Gastrocnemius medialis (tissue), 4 donors: ENCODE measurements at regions not wholly inside any gene's neighbourhood (a gene's known extent, or its start where the extent isn't known, plus 50 kb on each side); places are given as distances from the start of the nearest gene placed in this dataset.

Experiments used
- ATAC-seq, 2 donors: fragments of 150-250 bp; one replicate each; pipeline ENCODE4 v1.9.1; 2016
- DNase-seq, 2 donors: peaks; one replicate each; pipeline ENCODE4 v3.0.0-alpha.2; 2019
- H3K27ac ChIP-seq, 4 donors: fragments of 200-600 bp; sonication (generic); 1 replicate in 1 of 4; 2 replicates in 3 of 4; pipeline ENCODE4 v1.5.1; 2016 to 2018; ENCODE audit warnings: mild to moderate bottlenecking in 2 of 4, moderate library complexity in 1 of 4
- H3K27me3 ChIP-seq, 3 donors: fragments of 200-600 bp; sonication (generic) in 2 of 3; 1 replicate in 1 of 3; 2 replicates in 2 of 3; pipeline versions ENCODE4 v1.5.1 to v1.6.0; 2016 to 2019; ENCODE audit warnings: mild to moderate bottlenecking in 1 of 3, moderate library complexity in 1 of 3
- H3K36me3 ChIP-seq, 2 donors: fragments of 200-600 bp; sonication (generic) in 1 of 2; one replicate each; pipeline ENCODE4 v1.5.1; 2017 to 2018
- H3K4me1 ChIP-seq, 2 donors: fragments of 200-600 bp; sonication (generic) in 1 of 2; one replicate each; pipeline ENCODE4 v1.5.1; 2016 to 2017; ENCODE audit warnings: mild to moderate bottlenecking in 2 of 2
- H3K4me3 ChIP-seq, 4 donors: fragments of 200-600 bp; sonication (generic) in 3 of 4; 1 replicate in 1 of 4; 2 replicates in 3 of 4; pipeline ENCODE4 v1.5.1; 2016 to 2019; ENCODE audit warnings: mild to moderate bottlenecking in 2 of 4
- H3K9me3 ChIP-seq, 3 donors: fragments of 200-600 bp; sonication (generic) in 2 of 3; 1 replicate in 1 of 3; 2 replicates in 2 of 3; pipeline ENCODE4 v1.5.1; 2016 to 2019
- POLR2A ChIP-seq, 2 donors: fragments of 450-650 bp; IDR thresholded peaks; one replicate each; pipeline ENCODE4 v1.6.1; 2017; ENCODE audit warnings: antibody characterized with exemption in 2 of 2, mild to moderate bottlenecking in 2 of 2, moderate library complexity in 2 of 2
- in situ Hi-C, 4 donors: fragments of 200-750 bp; cut with MboI; loops; one replicate each; pipeline versions ENCODE4 v1.15.0 to v1.8.0; 2017; ENCODE audit warnings: low sequenced_read_pairs in 4 of 4
- intact Hi-C: fragments of 100-400 bp; cut with DNase I; formaldehyde crosslinking; loops from one replicate; pipeline ENCODE4 v1.15.1; 2023; ENCODE audit warnings: low total_unique reads
- TF ChIP-seq, protein P1 (sequence below), 5 experiments: fragments of 450-650 bp in 3 of 5; fragments of 200-600 bp in 2 of 5; sonication (generic) in 2 of 5; IDR thresholded peaks in 4 of 5; conservative IDR thresholded peaks in 1 of 5; 1 replicate in 4 of 5; 2 replicates in 1 of 5; pipeline ENCODE4 v1.5.1; 2016 to 2019; ENCODE audit warnings: antibody characterized with exemption in 5 of 5, mild to moderate bottlenecking in 3 of 5, moderate library complexity in 3 of 5

DNA sequence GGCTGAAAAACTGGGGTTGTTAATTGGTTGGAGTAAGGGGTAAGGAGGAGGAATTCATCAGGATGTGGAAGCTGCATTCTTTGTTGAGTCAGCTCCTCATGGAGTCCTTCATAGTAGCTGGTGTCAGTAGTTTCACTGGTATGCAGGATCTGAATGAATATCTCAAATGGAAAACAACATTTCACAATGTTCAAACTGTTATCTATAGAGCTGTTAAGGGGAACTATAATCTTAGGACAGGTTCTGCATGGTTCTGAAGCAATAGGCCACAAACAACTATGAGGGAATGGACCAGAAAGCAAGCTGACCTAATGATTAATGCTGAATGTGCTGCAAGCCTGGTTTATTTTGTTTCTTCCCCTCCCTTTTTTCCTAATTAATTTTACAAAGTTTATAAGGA lies 225.8 kb downstream of the IPMK start:
- H3K27ac ChIP-seq = no peak overlapping the region
- intact Hi-C loops = no loop called here
- H3K27me3 ChIP-seq = no peaks in the 10 kb centered on the region
- H3K4me1 ChIP-seq = no peaks in the 10 kb centered on the region
- DNase-seq (no peak), ATAC-seq (no peak)
- H3K9me3 ChIP-seq = no peaks in the 10 kb centered on the region
- no peak overlapping the region for H3K4me3 ChIP-seq
- in situ Hi-C loops = no loop called here
- H3K36me3 ChIP-seq = no peaks in the 10 kb centered on the region
- TF ChIP-seq, protein P1, sequence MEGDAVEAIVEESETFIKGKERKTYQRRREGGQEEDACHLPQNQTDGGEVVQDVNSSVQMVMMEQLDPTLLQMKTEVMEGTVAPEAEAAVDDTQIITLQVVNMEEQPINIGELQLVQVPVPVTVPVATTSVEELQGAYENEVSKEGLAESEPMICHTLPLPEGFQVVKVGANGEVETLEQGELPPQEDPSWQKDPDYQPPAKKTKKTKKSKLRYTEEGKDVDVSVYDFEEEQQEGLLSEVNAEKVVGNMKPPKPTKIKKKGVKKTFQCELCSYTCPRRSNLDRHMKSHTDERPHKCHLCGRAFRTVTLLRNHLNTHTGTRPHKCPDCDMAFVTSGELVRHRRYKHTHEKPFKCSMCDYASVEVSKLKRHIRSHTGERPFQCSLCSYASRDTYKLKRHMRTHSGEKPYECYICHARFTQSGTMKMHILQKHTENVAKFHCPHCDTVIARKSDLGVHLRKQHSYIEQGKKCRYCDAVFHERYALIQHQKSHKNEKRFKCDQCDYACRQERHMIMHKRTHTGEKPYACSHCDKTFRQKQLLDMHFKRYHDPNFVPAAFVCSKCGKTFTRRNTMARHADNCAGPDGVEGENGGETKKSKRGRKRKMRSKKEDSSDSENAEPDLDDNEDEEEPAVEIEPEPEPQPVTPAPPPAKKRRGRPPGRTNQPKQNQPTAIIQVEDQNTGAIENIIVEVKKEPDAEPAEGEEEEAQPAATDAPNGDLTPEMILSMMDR (IDR thresholded peaks at IDR 0.05 in 4 of 5, conservative IDR thresholded peaks at IDR 0.05 in 1 of 5) = no peak
- TF ChIP-seq POLR2A (IDR thresholded peaks at IDR 0.05) = no peak

DNA sequence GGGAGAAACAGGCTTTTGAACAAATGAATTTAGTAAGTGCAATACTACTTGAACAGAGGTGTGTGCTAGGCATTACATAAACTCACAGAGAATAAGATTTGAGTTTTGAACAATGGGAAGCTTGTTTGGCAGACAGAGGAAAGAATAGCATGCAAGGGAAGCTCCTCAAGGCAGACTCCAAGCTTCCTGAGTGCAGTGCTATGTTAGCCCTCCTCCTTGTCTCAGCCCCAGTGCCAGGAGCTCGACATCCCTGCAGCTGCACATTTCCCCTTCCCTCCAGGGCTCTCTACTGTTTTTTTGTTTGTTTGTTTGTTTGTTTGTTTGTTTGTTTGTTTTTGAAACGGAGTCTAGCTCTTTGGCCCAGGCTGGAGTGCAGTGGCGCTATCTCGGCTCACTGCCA lies 237.5 kb downstream of the IPMK start:
- Histone ChIP-seq H3K9me3 (no peaks in the 10 kb centered on the region), H3K27ac (no peak overlapping the region), H3K27me3 (no peaks in the 10 kb centered on the region), H3K36me3 (no peaks in the 10 kb centered on the region), H3K4me1 (no peaks in the 10 kb centered on the region), H3K4me3 (no peak overlapping the region)
- intact Hi-C loops = no loop called here
- ATAC-seq = no peak
- TF ChIP-seq, protein P1 (IDR thresholded peaks at IDR 0.05 in 4 of 5, conservative IDR thresholded peaks at IDR 0.05 in 1 of 5) = no peak
- TF ChIP-seq POLR2A (IDR thresholded peaks at IDR 0.05) = no peak
- in situ Hi-C loops = no loop called here
- DNase-seq = no peak

DNA sequence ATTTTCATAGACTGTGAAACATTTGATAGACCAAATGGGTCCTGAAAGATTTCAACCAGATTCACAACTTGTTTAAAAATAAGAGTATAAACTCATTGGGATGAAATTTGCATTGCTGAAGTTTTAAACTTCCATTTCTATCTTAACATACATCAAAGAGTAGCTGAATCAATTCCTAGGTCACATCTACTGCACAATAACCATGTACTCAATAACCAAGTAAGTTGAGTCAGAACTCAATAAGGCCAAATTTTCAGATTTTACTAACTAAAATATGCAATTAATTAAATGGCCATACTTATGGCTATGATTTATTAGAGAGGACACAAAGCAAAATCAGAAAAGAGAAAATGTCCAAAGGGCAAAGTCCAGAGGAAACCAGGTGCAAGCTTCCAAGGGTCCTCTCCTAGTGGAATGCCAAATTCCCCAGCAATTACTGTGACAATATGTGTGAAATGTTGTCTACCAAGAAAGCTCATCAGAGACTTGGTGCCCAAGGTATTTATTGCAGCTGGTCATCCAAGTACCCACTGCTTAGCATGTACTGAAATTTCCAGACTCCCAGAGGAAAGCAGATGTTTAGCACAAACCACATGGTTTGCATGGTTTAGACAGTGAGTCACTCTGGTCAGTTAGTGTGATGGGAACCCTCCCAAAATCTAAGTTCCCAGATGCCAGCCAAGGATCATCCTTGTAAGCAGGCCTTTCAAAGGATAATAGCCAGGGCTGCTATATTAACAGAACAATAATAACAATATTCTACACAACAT lies 238.9 kb downstream of the IPMK start:
- Histone ChIP-seq H3K9me3 (no peaks in the 10 kb centered on the region), H3K27ac (no peak overlapping the region), H3K36me3 (no peaks in the 10 kb centered on the region), H3K4me3 (no peak overlapping the region), H3K4me1 (no peaks in the 10 kb centered on the region), H3K27me3 (no peaks in the 10 kb centered on the region)
- TF ChIP-seq, protein P1 (IDR thresholded peaks at IDR 0.05 in 4 of 5, conservative IDR thresholded peaks at IDR 0.05 in 1 of 5) = no peak
- no peak for TF ChIP-seq POLR2A (IDR thresholded peaks at IDR 0.05)
- ATAC-seq (no peak), DNase-seq (no peak)
- intact Hi-C loops (no loop called here), in situ Hi-C loops (no loop called here)

DNA sequence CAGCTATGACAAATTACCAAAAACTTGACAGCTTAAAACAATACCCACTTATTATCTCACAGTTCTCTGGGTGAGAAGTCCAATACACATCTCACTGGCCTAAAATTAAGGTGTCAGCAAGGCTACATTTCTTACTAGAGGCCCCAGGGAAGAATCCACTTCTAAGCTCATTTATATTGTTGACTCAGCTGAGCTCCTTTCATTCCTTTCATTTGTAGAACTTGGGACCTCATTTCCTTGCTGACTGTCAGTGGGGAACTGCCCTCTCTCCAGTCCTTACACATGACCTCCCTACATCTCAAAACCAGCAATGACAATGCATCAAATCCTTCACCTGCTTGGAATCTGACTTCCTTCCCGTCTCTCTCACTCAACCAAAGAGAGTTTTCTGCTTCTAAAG lies 240.3 kb downstream of the IPMK start:
- DNase-seq (no peak), ATAC-seq (no peak)
- no peaks in the 10 kb centered on the region for H3K9me3 ChIP-seq
- H3K27ac ChIP-seq = no peak overlapping the region
- intact Hi-C loops = no loop called here
- in situ Hi-C loops = no loop called here
- no peak overlapping the region for H3K4me3 ChIP-seq
- TF ChIP-seq, protein P1 (IDR thresholded peaks at IDR 0.05 in 4 of 5, conservative IDR thresholded peaks at IDR 0.05 in 1 of 5) = no peak
- no peak for TF ChIP-seq POLR2A (IDR thresholded peaks at IDR 0.05)
- H3K4me1 ChIP-seq = no peaks in the 10 kb centered on the region
- H3K36me3 ChIP-seq = no peaks in the 10 kb centered on the region
- no peaks in the 10 kb centered on the region for H3K27me3 ChIP-seq

DNA sequence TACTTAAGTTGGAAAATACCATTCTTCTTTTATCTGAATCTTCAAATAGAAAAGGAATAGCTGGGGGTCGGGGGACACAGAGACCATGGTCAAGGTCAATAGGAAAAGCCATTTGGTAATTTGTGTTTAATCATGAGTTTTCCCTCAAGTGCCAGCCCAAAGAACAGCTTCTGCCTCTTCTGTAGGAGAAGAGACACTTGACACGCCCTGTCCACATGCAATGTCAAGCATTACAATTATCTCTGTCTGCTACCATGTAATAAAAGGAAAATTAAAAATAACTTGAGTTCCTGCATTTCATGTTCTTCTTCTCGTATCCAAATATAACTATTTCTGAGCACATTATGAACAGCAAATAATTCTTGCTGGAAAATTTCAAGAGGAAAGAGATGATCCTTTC lies 241.7 kb downstream of the IPMK start:
- H3K9me3 ChIP-seq = no peaks in the 10 kb centered on the region
- in situ Hi-C loops = no loop called here

More for the DNA sequence above, 241.7 kb downstream of the IPMK start:
- no peaks in the 10 kb centered on the region for H3K4me1 ChIP-seq
- ATAC-seq = no peak
- DNase-seq = no peak
- H3K27me3 ChIP-seq = no peaks in the 10 kb centered on the region
- no peak overlapping the region for H3K4me3 ChIP-seq
- H3K27ac ChIP-seq = no peak overlapping the region
- intact Hi-C loops = no loop called here
- TF ChIP-seq, protein P1 (IDR thresholded peaks at IDR 0.05 in 4 of 5, conservative IDR thresholded peaks at IDR 0.05 in 1 of 5) = no peak
- TF ChIP-seq POLR2A (IDR thresholded peaks at IDR 0.05) = no peak
- H3K36me3 ChIP-seq = no peaks in the 10 kb centered on the region
